ENCODE measurements at regions not wholly inside any gene's neighbourhood (a gene's known extent, or its start where the extent isn't known, plus 50 kb on each side); places are given as distances from the start of the nearest gene placed in this dataset.

DNA sequence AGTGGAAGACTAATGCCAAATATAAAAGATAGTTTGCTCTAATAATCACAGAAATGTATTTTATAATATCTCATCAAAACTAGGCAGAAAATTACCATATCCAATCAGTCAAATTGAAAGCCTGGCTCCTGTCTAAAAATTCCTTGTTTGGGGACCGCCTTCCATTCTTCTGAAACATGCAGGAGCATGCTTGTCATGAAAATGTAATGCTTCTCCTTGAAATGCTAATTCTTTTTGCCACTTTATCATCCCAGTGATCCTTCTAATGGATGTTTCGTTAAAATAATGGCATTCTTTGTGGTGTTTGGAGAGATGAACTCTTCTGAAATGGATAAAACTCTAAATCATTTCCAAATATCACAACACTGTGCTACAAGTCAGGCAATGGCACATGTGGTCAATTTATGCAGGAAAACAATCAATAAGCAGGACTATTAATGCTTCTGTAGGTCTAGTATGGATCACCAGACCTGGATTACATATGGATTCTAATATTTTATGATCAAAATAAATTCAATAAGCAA is 1039.1 kb upstream of the NXPH2 start:
- no peak for DNase-seq

DNA sequence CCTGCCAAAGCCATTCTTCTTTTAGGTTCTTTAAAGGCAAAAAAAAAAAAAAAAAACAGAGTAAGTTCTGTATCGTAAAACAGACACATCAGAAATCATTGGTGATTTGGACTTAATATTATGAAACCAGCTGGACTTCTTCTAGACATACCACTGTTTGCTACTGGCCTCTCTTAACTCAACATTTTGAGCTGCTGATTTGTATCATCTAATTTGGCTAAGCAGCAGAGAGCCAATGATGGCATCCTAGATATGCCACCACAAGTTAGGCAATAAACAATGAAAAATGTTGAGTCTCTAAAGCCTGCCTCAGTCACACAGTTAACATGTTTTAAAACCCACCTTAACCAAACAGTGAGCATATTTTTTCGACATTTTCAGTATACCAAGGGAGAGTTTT is 1034.3 kb upstream of the NXPH2 start:
- no peak for DNase-seq

DNA sequence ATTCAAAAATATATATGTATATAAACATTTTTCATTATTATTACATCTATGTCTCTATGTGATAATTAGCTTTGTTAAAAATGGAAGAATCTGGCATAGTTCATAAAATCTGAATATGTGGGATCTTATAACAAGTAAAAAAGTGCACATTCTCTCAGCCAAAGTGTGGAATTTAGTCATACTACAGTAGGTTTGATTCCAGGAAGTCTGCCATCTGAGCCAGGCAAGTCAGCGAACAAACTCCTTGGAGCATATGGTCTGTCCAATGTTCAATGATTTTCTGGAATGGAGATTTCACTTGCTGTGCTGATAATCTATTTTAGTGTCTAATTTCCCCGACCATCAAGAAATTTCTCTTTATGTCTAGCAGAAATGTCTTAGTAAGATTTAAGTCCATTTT is 1033.2 kb upstream of the NXPH2 start:
- DNase-seq, result no peak

DNA sequence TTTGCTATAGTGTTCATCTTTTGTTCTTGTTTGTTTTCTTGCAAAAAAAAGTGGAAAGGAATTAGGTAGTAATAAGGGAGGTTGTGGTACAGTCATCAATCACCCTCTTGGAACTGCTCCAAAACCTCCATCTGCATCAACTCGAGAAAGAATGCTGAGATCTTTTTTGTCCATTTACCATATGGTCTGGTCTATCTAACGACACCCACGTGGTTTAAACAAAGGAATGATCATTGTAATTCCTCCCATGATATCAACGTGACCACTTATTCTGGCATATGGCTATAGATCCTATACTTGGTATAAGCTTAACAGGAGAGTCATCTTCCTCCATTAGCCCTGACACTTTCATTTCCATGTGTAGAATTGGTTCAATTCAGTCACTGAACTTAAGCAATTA is 1025.3 kb upstream of the NXPH2 start:
- DNase-seq, result no peak

DNA sequence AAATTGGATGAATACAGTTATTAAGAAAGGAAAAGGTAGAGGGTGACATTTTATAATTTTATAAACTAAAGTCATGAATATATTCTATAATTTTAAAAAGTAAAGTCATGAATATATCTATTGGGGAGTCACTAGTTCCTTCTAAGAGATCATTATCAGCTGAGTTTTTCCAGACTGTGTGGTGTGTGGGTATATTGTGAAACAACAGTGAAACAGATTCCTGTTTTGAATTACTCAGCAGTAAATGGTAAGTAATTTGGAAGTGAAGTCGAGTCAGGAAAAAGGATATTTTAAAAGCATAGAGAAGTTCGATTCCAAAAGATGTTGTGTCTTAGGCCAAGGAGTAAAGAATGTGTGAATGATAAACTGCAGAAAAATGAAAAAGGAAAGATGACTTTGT is 1018.2 kb upstream of the NXPH2 start:
- no peak for DNase-seq

DNA sequence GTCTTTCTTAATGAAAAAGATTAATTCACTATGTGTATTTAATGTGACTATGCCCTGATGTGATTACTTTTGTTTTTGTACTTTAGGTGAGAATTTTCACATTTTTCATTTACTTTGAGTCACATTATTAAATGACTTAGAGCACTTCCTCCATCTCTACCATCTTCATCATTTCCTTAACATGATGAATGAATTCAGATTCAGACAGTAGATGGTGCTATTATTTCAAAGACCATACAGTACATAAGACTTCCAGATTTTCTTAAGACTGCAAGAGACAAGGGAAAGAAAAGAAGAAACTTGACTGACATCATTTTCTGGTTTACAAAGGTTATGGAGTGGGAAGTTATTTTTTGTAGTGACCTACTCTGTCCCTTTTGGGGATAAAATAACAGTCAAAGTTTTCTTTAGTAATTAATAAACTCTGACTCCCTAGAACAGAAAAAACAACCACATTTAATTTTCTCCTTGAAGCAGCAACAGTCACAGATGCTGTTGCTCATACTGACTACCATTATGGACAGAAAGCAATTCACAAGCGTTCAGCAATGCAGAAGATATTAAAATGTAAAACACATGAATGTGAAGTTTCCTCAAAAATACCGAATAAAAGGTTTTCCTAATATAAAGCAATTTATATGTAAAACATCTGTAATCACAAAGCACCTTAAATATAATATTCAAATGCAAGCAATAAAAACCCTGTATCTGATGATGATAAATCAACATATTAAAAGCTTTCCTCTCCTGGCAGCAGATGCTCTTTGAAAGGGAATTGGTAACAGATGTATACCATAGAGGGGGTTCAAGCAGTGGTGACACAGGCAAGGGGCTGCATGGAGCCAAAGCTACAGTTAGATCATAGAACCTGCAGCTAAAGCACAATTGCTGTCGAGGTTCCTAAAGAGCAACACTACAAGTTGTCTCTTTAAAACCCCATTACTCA is 1010.9 kb upstream of the NXPH2 start:
- DNase-seq, result no peak

DNA sequence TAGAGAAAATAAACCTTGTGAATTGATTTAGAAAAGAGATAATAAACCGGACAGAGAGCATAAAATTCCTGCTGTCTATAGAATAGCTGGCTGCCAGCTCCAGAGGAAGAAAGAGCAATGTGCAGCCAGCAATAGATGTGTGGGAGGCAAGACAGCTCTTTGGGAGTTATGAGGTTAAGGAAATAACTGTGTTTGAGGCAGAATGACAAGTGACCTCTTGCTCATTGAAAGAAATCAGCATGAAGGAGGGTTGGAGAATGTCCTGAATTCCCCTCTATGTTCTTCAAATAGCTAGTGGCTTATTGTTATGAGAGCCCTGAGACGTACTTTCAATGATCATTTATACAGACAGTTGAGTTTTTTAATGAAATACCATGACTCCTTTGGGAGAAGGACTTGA is 1009.9 kb upstream of the NXPH2 start:
- no peak for DNase-seq

DNA sequence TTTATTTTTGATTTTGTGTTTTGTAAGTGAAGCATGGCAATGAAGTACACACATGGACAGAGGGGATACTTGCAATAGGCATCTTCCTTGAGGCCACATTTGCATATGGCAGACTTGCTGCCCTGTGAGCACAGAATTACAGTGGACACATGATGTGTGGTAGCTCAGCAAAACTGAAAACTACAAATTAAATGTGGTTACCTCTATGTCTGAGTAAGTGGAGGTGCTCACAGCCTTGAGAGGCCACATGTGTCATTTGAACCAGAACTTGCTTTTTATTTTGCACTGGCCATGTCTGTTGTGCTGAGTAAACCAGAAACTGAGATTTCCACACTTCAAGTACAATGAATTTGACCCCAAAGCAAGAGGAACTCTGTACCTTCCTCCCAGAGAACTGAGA is 998.5 kb upstream of the NXPH2 start:
- no peak for DNase-seq

DNA sequence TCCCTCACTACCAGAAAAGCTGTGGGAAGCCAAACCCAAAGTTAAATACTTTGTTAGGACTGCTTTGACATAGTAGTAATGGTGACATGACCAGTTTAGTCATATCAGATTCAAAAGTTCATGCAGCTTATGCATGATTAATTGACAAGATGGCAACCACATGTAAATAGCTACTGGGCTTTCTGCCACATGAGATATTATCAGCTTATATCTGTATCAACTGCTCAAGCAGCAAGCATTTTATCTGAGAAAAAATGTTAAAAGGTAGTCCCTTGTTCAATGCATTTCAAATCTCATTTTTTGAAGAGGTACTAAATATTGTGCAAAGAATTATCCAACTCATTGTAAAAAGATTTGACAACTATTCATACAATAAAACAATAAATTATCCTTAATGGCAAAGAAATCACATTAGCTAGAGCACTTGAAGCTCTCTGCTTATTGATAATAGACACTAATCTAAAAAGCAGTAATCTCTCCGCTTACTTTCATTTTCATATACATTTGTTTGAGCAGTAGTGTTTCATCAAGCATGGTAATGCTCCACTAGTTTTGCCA is 993.6 kb upstream of the NXPH2 start:
- no peak for DNase-seq

DNA sequence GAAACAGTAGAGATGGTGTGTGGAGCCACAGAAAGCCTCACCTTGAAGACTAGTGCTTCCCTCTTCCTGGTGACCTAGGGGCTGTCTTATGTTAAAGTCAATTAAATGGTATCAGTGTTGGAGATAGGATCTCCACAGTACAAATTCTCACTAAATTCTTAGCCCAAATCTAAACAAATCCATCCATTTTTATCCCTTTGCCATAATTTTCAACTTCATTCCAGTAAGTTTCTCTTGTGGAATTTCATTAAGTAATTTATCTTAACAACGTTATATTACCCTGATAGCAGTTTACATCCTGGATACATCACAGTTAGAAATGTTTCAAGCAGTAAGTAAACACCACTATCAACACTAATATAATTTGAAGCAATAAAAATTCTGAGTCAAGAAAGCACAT is 989.4 kb upstream of the NXPH2 start:
- no peak for DNase-seq

DNA sequence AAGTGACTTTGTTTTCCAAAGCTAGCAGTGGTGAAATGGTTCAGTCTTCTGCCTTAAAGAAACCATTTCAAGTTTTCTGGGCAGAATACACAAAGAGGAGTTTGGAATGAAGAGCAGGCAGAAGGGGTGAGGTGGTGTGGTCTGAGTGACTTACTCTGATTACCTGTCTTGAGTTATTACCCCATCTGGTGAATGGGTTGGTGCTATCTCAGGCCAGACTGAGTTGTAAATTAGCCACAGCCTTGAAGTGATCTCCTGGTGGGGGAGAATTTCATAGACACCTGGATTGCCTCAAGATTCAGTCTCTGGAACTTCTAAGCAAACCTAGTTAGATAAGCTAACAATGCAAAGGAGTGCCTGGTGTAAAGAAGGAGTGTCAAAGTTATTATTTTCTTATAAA is 983.5 kb upstream of the NXPH2 start:
- no peak for DNase-seq

DNA sequence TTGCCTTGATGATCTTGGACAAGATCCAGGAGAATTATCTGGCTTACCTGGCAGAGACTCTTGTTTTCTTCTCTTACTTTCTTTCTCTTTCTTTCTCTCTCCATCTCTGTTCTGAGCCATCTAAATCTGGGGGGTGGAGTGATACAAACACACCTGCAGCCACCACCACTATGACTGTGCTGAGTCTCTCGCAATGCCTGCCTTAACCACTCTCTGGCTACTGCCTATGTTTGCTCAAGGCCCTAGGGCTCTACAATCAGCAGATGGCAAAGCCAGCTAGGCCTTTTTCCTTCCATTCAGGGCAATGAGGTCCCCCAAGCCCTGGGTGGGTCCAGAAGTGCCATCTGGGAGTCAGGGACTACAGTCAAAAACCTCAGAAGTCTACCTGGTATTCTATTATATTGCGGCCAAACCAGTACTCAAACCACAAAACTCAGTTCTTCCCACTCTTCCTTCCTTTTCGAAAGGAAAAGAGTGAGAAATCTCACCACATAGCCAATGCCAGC is 978.9 kb upstream of the NXPH2 start:
- no peak for DNase-seq

DNA sequence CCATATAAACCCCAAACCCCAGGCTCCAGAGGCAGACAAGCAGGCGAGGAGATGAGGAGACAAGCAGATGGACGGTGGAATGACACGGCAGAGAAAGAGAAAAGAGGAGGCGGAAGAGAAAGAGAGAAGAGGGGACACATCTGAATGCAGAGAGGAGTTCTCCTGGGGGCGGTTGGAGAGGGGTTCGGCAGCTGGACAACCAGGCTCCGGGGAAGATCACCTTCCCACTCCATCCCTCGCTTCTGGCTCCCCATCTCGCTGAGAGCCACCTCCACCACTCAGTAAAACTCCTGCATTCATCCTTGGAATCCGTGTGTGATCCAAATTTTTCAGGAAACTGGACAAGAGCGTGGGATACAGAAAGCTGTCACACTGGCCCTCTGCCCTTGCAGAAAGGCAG is 966.7 kb upstream of the NXPH2 start:
- no peak for DNase-seq

DNA sequence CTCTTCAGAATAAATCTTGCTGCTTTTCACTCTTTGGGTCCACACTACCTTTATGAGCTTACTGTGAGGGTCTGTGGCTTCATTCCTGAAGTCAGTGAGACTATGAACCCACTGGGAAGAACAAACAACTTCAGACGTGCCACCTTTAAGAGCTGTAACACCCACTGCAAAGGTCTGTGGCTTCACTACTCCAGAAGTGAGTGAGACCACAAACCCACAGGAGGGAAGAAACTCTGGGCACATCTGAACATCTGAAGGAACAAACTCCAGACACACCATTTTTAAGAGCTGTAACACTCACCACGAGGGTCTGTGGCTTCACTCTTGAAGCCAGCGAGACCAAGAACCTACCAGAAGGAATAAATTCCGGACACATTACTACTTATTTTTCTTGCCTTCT is 964.1 kb upstream of the NXPH2 start:
- DNase-seq, result no peak

DNA sequence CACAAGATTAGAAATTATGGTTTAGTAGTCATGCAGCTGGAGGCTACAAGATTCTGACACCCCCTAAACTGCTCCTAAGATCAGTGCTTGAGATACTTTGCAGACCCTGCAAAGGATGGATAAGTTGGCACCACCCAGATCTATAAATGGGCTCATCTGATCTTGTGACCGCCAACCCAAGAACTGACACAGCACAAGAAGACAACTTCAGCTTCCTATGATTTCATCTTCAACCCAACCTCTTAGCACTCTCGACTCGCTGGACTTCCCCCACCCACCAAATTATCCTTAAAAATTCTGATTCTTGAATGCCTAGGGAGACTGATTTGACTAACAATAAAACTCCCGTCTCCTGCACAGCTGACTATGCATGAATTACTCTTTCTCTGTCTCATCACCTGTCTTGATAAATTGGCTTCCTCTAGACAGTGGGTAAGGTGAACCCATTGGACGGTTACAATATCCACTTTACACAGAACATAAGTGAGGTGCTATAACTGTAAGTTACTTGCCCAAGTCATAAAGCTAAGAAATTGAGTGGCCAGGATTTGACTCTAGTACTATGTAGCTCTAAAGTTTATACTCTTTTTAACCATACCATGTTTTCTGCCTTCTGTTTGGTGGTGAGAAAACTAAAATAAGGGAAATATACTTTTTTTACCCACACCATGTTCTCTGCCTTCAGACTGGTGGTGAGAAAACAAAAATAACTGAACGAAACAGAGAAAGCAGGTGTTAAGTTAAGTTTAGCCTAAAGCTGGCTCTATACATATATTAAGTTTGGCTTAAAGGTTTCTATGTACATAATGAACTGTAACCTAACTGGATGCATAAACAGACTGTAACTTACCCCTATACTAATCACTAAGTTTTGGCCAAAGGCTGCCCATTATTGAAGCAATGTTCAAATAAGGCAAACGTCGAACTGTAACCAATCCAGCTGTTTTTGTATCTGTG is 962.3 kb upstream of the NXPH2 start:
- no peak for DNase-seq

DNA sequence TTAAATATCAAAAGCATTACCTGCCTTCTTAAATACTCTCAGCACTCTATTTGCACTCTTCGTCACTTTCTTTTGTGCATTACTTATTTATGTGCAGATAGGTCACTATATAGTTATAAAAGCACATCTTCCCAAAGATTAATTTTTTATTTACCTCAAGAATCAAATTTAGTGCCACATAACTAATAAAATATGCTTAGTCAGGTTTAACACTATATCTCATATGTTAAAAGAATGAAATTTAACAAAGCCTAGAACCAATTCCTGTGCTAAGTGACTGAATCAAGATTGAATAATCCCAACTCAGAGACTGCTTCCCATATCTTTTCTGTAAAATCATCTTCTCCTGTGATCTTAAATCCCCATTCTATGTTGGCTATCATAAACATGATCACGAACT is 957.5 kb upstream of the NXPH2 start:
- DNase-seq, result no peak

DNA sequence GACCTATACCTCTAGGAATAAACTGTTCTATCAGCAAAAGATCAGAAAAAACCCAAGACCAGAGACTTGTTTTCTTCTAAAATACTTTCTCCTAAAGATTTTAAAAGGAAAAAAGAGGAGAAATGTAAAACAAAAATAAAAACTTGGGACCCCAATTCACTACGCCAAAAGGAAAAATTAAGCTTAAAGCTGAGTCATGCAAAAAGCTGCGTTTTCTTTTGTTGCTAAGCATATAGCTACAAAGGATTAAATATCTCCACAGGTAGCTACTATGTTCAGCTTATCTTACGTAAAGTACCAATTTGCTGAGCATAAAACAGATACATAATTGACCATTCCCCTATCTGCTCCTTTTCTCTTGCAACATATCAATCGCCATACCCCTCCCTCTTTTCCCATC is 950.0 kb upstream of the NXPH2 start:
- DNase-seq, result no peak

DNA sequence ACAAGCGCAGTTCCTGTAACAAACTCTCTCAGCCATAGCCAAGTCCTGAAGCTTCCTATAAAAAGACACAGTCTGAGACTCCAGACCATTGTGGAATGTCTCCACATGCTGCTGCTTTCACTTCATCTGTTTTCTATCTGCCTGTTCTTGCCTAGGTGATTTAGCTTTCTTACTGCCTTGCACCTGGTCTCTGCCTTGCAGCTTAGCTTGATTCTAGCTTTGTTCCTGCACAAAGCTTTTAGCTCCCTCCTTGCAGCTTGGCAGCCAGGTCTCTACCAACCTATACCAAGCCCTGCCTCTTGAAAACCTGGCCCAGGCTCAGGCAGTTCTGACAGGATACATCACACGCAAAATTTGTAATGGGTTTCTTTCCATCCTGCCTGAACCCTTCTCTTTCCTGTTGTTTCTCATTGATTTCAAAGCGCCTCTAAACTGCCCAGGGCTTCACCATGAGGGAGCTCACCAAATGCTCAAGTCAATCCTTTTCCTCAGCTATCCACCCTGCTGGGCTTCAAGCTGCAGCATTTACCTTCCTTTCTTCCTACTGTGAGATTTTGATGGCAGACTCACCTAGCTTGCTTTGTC is 941.3 kb upstream of the NXPH2 start:
- no peak for DNase-seq

DNA sequence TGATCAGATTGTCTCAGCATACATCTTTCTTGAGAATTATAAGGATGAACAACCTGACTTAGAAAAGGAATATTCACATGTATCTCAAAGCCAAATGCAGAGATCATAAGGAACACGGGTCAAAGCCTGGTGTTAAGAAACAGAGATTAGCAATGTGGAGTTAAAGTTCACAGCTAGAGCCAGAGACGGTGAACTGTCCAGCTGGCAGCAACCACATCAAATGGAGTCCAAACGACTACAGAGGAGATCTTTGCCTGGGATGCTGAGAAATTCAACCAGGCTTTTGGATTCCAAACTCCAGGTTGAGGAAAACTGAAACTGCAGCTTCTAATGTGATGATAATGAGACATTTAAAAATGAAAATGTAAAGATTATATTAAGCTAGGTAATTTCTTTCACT is 939.9 kb upstream of the NXPH2 start:
- DNase-seq, result no peak

DNA sequence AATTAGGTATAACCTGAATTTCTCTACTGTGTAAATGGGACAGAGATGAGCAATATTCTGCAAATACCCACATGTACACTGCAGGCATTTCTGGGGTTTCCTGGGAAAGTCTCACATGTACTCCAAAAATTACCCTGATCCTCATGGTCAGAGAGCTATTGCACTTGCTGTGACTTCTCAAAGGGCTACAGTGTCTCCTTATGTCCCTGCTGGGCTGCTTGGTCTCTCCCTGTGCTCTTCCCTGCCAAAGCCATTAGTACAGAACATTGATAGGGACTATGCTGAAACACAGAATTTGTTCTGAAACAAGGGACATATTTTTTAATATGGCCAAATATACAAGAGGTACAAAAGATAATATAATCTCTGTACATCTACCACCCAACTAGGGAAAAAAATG is 924.4 kb upstream of the NXPH2 start:
- DNase-seq, result no peak

DNA sequence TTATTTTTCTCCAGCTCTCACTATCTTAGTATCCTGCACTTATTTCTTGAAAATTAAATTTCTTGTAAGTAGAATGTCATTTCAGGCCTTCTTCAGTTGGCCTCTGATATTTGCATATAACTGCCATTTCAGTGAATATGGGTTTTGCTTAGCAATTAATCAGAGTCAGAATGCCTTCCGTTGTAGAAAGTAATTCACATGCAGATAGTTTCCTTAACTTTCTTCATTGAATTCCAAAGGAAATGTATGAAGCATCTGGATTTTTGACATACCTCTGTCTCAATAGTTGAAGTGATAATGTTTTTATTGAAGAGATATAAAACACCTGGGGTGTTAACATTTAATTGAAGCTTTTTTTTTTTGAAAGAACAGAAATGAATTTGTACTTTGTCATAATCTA is 914.1 kb upstream of the NXPH2 start:
- DNase-seq, result no peak

DNA sequence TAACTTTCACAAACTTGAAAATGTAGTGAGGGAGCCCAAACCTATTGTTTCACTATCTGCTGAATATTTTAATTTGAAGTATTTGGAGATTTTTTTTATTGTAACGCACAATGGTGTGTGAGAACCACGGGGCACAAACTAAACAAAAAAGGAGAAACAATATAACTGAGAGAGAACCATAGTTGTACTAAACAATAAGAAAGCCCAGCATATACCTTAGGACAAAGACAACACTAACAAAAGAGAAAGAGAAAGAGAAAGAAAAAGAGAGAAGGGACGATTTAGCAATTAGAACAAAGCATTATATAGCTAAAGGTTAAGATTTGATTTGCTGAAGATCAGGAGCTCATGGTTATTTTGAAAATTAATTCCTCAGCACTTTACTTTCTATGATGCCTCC is 906.0 kb upstream of the NXPH2 start:
- DNase-seq, result no peak
